GM12878 (cell line): ENCODE measurements at regions not wholly inside any gene's neighbourhood (a gene's known extent, or its start where the extent isn't known, plus 50 kb on each side); places are given as distances from the start of the nearest gene placed in this dataset.

ENCODE experiments used
- BCLAF1 ChIP-seq: fragments of 450-650 bp; IDR thresholded peaks from 2 replicates; pipeline ENCODE4 v1.6.1; 2017; ENCODE audit warnings: antibody characterized with exemption, mild to moderate bottlenecking, moderate library complexity
- CHD2 ChIP-seq: IDR thresholded peaks from 2 replicates; pipeline ENCODE4 v1.6.1; 2011; ENCODE audit warnings: low read depth, low read length, improper control_type of control experiment, borderline replicate concordance
- IKZF2 ChIP-seq, 2 experiments: fragments of 450-650 bp; IDR thresholded peaks; 2 replicates each; pipeline ENCODE4 v1.6.1; 2017; ENCODE audit warnings: mild to moderate bottlenecking in 2 of 2, moderate library complexity in 2 of 2
- MYC ChIP-seq: IDR thresholded peaks from 2 replicates; pipeline ENCODE4 v1.6.1; 2011; ENCODE audit warnings: mild to moderate bottlenecking, low read length, moderate library complexity, inconsistent platforms; ENCODE audit not compliant: insufficient read depth, insufficient replicate concordance, insufficient read length, severe bottlenecking
- RAD51 ChIP-seq: fragments of 450-650 bp; IDR thresholded peaks from 2 replicates; pipeline ENCODE4 v1.6.1; 2016; ENCODE audit warnings: moderate library complexity, mild to moderate bottlenecking, inconsistent platforms
- ZBED1 ChIP-seq: IDR thresholded peaks from 2 replicates; pipeline ENCODE4 v1.6.1; 2016; ENCODE audit warnings: borderline replicate concordance
- ZBTB4 ChIP-seq: fragments of 450-650 bp; formaldehyde crosslinking; IDR thresholded peaks from 2 replicates; pipeline ENCODE4 v1.4.0; 2022; ENCODE audit warnings: mild to moderate bottlenecking, moderate library complexity
- TF ChIP-seq, protein P1 (sequence below): fragments of 450-650 bp; IDR thresholded peaks from 2 replicates; pipeline ENCODE4 v1.6.1; 2016; ENCODE audit warnings: mild to moderate bottlenecking

GRCh38 chr11:92473736-92474135 lies 249.1 kb downstream of the FAT3 start (continued):
- TF ChIP-seq, protein P1, sequence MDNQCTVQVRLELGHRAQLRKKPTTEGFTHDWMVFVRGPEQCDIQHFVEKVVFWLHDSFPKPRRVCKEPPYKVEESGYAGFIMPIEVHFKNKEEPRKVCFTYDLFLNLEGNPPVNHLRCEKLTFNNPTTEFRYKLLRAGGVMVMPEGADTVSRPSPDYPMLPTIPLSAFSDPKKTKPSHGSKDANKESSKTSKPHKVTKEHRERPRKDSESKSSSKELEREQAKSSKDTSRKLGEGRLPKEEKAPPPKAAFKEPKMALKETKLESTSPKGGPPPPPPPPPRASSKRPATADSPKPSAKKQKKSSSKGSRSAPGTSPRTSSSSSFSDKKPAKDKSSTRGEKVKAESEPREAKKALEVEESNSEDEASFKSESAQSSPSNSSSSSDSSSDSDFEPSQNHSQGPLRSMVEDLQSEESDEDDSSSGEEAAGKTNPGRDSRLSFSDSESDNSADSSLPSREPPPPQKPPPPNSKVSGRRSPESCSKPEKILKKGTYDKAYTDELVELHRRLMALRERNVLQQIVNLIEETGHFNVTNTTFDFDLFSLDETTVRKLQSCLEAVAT = no peak
- no peak for TF ChIP-seq ZBTB4 (CRISPR knock-in tag)
- no peak for TF ChIP-seq CHD2
- TF ChIP-seq ZBED1 = no peak
- no peak for TF ChIP-seq IKZF2 (IDR thresholded peaks at IDR 0.05)
- no peak for TF ChIP-seq BCLAF1
- TF ChIP-seq RAD51 = no peak
- TF ChIP-seq MYC = no peak
- TF ChIP-seq, all 136 proteins: peak for 0
